ENCODE measurements at regions not wholly inside any gene's neighbourhood (a gene's known extent, or its start where the extent isn't known, plus 50 kb on each side); places are given as distances from the start of the nearest gene placed in this dataset.
"Not testable (repeated sequence)": the region's sequence is repeated elsewhere in the genome, so short reads cannot be mapped to it uniquely, and the experiment has no call there.

DNA sequence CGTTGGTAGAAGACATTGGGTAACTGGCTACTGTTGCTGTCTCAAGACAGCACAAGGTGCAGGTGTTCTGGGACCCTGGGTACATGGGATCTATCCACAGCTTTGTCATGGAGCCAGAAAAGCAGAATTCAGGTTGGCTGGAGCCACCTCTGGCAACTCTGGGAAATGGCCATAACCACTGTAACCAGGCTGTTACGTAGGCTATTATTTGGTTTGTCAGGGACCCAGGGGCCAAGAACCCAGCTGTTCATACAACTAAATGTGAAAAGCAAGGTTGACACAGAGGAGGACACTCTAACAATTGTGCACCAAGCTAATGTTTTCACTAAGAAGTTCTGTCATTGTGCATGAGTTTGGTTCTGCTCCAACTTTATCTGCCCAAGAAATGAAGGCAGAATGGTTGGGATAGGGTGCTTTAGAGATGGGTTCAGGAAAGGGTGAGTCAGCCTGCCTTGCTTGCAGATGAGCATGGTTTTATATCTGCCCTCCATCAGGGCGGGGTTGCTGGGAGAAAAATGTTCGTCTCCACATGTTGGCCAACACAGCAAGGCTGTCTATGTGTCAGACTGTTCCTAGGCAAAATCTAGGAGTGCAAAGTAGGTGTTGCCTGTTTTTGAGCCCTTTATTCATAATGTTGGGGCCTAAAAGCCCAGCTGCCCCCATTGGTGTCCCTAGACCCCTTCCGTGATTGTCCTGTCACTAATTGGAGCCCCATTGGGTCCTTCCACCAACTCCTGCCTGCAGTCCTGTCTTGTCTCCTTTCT lies 131.3 kb upstream of the DAP start:
- H3K27ac ChIP-seq, result no peak overlapping the region
- TF ChIP-seq, protein P1, sequence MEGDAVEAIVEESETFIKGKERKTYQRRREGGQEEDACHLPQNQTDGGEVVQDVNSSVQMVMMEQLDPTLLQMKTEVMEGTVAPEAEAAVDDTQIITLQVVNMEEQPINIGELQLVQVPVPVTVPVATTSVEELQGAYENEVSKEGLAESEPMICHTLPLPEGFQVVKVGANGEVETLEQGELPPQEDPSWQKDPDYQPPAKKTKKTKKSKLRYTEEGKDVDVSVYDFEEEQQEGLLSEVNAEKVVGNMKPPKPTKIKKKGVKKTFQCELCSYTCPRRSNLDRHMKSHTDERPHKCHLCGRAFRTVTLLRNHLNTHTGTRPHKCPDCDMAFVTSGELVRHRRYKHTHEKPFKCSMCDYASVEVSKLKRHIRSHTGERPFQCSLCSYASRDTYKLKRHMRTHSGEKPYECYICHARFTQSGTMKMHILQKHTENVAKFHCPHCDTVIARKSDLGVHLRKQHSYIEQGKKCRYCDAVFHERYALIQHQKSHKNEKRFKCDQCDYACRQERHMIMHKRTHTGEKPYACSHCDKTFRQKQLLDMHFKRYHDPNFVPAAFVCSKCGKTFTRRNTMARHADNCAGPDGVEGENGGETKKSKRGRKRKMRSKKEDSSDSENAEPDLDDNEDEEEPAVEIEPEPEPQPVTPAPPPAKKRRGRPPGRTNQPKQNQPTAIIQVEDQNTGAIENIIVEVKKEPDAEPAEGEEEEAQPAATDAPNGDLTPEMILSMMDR (conservative IDR thresholded peaks at IDR 0.05), result no peak

DNA sequence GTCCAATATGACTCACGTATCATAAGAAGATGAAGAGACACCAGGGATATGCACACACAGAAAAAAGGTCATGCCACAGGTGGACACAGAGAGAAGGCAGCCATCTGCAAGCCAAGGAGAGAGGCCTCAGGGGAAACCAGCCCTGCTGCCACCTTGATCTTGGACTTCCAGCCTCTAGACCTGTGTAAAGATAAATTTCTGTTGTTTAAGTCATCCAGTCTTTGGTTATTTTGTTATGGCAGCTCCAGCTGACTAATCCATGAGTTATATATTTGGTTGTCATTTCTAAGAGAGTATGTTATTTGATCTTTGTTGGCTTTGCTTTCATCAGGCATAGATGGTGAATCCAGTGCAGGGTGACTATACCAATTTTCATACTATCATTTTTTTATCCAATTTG lies 130.2 kb upstream of the DAP start:
- no peak overlapping the region for H3K27ac ChIP-seq
- TF ChIP-seq, protein P1 (conservative IDR thresholded peaks at IDR 0.05), result no peak

DNA sequence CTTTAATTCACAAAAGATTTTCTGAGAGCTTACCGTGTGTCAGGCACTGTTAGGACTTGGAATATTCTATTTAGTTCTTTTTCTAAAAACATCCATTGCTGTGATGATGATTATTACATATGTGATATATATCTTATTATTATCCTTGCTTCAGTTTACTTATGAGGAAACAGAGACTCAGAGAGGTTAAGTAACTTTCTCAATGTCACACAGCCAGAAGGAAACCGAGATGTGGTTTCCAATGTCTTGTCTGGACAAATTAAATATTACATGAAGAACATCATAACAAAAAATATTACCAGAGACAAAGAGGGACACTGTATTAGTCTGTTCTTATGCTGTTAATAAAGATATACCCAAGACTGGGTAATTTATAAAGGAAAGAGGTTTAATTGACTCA lies 125.5 kb upstream of the DAP start:
- no peak overlapping the region for H3K27ac ChIP-seq

DNA sequence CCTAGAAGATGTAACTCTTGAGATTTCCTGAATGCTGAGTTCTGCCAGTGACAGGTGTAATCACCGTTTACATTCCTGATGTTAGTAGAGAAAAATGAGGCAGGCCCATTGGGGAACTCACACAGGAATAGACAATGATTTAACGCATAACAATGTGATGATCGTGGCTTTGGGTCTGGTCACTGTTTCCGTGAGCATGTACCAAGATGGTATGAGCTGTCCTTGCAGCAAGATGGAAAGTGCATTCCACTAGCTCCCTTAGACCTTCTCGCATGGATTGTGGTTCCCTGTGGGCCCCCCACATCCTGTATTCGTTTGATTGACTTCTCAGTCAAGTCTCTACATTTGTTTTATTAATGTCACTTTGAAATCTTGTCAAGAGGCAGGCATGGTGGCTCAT lies 124.0 kb upstream of the DAP start:
- H3K27ac ChIP-seq, result no peak overlapping the region
- TF ChIP-seq, protein P1 (conservative IDR thresholded peaks at IDR 0.05), result no peak

More for the DNA sequence above, 125.5 kb upstream of the DAP start:
- TF ChIP-seq, protein P1 (conservative IDR thresholded peaks at IDR 0.05), result no peak

DNA sequence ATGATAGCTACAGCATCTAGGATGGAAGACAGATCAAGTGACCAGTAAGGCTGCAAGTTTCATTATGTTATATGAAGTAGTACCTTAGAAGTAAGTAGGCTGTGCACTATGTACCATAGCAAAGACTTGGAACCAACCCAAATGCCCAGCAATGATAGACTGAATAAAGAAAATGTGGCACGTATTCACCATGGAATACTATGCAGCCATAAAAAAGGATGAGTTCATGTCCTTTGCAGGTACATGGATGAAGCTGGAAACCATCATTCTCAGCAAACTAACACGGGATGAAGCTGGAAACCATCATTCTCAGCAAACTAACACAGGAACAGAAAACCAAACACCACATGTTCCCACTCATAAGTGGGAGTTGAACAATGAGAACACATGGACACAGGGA lies 122.9 kb upstream of the DAP start:
- not testable (repeated sequence) for H3K27ac ChIP-seq

DNA sequence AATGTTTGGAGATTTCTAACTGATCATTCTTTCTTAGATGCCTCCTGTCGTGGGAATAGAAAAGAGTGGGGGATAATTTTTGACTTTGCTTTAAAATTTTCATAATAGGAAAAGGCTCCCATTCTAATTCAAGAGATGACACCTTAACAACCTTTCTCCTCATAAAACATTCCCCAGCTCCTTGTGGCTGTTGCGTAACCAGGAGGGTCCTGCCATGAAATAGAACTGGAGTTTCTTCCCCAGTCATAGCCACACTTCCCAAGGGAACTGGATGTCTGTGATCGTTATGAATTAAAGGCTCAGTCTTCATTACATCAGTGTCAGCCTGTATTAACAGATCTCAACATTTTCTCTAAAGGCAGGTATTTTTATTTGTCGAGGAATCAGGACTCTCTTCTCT lies 119.9 kb upstream of the DAP start:
- TF ChIP-seq, protein P1 (conservative IDR thresholded peaks at IDR 0.05), result no peak

DNA sequence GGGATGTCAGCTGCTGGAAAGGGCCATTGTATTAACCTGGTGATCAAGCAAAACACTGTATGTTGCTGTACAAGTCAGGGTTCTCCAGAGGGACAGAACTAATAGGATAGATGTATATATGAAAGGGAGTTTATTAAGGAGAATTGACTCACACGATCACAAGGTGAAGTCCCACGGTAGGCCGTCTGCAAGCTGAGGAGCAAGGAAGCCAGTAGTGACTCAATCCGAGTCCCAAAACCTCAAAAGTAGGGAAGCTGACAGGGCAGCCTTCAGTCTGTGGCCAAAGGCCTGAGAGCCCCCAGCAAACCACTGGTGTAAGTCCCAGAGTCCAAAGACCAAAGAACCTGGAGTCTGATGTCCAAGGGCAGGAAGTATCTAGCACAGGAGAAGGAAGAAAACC lies 116.0 kb upstream of the DAP start:
- not testable (repeated sequence) for H3K27ac ChIP-seq

More for the DNA sequence above, 119.9 kb upstream of the DAP start:
- no peak overlapping the region for H3K27ac ChIP-seq

DNA sequence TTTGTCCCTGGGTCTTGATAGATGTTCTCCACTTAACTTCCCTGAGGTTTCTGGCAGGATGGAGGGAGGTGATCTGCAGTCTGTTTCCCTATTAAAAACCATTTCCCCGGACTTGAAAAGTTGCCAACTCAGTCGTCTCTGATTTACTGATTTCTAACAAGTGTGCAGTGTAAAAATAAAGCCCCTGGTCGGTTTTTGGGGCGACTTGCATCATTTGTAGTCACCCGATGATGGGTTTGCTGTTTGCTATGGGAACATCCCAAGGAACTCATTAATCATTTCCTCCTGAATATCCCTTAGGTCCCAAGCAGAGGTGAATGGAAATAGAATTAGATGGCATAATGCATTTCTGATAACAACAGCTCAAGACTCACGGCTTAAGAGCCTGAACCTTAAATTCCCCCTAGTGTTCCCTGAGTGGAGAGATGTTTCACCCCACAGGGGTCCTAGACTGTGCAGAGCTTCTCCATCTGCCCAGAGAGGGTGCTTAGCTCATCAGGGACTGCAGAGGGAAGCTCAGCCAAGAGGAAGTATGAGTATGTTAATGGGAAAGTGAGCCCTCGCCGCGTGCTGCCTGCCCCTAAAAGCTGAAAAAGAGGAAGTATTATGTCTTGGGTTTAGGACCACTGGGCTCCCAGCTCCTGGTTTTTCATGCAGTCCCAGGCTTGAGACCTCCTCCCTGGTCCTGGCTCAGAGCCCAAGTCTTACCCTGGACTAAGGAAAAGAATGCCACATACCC lies 115.1 kb upstream of the DAP start:
- no peak overlapping the region for H3K27ac ChIP-seq
- TF ChIP-seq, protein P1 (conservative IDR thresholded peaks at IDR 0.05), result no peak
